ENCODE measurements at regions not wholly inside any gene's neighbourhood (a gene's known extent, or its start where the extent isn't known, plus 50 kb on each side); places are given as distances from the start of the nearest gene placed in this dataset.

DNA sequence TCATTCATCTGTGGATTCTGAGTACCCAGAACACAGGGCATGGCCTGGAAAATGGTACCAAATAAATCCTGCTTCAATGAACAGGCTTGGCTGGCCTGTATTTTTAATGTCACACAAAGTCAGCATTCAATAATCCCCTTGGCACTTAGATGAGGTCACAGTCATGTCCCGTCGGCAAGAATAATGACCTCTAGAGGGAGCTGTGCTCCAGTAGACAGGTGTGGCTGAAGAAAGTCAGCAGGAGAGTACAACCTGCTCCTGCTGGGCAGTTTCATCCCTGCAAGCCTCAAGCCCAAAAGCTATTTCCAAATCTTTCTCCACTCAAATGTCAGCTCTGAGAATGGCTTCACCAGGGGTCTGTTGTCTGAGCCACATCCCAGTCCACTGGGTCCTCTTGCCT is 404.0 kb upstream of the F9 start:
- peak; percentile 51 for DNase-seq (ENCODE audit: low read depth)
- Histone ChIP-seq H3K36me3 (ENCODE audit: control insufficient read depth, insufficient read depth, low read length) (no peaks in the 10 kb centered on the region), H3K4me3 (ENCODE audit: low read depth, low read length) (no peak overlapping the region), H3K27me3 (ENCODE audit: control insufficient read depth, insufficient read depth, low read length) (no peaks in the 10 kb centered on the region)
- TF ChIP-seq, protein P1, sequence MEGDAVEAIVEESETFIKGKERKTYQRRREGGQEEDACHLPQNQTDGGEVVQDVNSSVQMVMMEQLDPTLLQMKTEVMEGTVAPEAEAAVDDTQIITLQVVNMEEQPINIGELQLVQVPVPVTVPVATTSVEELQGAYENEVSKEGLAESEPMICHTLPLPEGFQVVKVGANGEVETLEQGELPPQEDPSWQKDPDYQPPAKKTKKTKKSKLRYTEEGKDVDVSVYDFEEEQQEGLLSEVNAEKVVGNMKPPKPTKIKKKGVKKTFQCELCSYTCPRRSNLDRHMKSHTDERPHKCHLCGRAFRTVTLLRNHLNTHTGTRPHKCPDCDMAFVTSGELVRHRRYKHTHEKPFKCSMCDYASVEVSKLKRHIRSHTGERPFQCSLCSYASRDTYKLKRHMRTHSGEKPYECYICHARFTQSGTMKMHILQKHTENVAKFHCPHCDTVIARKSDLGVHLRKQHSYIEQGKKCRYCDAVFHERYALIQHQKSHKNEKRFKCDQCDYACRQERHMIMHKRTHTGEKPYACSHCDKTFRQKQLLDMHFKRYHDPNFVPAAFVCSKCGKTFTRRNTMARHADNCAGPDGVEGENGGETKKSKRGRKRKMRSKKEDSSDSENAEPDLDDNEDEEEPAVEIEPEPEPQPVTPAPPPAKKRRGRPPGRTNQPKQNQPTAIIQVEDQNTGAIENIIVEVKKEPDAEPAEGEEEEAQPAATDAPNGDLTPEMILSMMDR (IDR thresholded peaks at IDR 0.05; ENCODE audit: insufficient read depth, low read length, severe bottlenecking): peak; percentile 68
- FAIRE-seq: no peak

DNA sequence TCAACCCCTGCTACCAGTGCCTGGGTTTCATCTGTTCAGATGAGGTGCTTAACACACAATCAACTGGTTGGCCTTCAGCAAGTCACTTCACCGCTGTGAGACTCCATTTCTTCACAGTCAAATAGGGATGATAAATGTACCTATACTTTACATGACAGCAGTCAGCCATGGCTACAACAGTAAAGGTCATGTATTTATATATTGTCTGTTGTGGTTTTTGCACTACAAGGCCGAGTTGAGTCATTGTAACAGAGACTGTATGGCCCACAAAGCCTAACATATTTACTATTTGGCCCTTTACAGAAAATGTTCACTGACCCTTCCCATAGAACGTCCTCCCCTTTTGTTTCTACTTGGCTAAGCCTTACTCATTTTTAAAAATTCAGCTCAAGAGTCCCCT is 404.6 kb upstream of the F9 start:
- Histone ChIP-seq H3K36me3 (ENCODE audit: control insufficient read depth, insufficient read depth, low read length) (no peaks in the 10 kb centered on the region), H3K27me3 (ENCODE audit: control insufficient read depth, insufficient read depth, low read length) (no peaks in the 10 kb centered on the region), H3K4me3 (ENCODE audit: low read depth, low read length) (no peak overlapping the region)
- FAIRE-seq (no peak), DNase-seq (ENCODE audit: low read depth) (no peak)
- TF ChIP-seq, protein P1 (IDR thresholded peaks at IDR 0.05; ENCODE audit: insufficient read depth, low read length, severe bottlenecking): no peak

DNA sequence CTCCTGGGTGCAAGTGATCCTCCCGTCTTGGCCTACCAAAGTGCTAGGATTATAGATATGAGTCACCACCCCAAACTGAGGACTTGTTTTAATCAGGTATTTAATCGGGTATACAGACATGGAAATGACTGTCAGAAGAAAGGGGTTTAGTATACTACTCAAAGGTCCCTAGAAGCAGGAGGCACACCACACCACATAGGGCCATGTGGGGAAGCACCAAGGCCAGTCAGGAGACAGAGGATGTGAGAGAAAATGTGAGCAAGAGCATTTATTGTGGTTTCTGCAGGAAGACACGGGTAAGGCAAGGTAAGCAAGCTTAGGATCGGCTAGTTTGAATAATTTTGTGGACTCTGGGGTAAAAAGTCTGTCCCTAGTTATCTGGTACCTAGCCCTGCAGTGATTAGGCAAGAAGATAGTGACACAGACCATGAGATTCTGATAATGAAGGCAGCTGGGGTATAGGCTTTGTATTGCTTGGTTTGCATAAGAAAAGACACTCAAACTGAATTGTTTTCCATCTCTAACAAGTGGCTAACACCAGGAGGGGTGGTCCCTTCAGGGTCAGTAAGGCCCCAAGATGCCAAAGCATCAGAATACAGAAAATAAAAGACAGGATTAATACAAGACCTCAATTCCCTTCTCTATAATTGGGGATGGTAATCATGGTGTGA is 408.8 kb upstream of the F9 start:
- TF ChIP-seq, protein P1 (IDR thresholded peaks at IDR 0.05; ENCODE audit: insufficient read depth, low read length, severe bottlenecking): no peak
- no peak for DNase-seq (ENCODE audit: low read depth)
- H3K27me3 ChIP-seq (ENCODE audit: control insufficient read depth, insufficient read depth, low read length): no peaks in the 10 kb centered on the region
- no peaks in the 10 kb centered on the region for H3K36me3 ChIP-seq (ENCODE audit: control insufficient read depth, insufficient read depth, low read length)
- FAIRE-seq: no peak
- no peak overlapping the region for H3K4me3 ChIP-seq (ENCODE audit: low read depth, low read length)

DNA sequence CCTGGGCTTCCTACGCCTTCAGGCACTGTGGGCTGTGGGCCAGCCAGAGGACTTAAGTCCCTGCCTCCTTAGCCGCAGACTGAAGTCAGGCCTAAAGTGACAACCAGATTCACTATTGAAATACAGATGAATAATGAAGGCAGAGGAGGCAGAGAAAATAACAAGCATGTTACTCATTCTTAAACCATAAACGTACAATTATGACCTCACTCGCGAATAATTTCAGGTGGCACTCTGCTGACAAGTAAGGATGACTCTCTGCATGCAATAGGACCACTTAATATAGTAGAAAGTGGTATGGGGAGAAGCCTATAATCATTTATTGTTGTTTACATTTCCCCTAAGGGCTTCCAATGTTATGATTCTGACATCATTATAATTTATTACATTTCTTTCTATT is 409.2 kb upstream of the FGF13 start:
- FAIRE-seq (no peak), DNase-seq (ENCODE audit: low read depth) (peak; percentile 40)
- no peaks in the 10 kb centered on the region for H3K36me3 ChIP-seq (ENCODE audit: control insufficient read depth, insufficient read depth, low read length)

DNA sequence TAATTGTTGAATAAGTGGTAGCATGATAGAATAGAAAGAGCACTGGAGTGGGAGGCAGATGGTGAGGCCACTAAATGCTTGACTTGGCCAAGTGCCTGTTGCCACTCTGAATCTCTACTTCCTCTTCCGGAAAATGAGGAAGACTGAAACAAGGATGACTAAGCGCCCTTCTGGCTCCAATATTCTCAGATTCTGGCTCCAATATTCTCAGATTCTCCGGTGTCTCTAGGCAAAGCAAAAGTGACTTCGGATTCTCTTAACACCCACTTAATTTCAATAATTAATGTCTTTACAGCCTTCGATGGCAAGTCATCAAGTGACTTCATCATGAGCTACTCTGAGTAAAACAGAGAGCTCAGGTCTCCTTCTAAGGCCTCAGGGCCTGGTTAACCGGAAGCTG is 402.2 kb upstream of the FGF13 start:
- no peak for FAIRE-seq

More for the DNA sequence above, 409.2 kb upstream of the FGF13 start:
- no peak overlapping the region for H3K4me3 ChIP-seq (ENCODE audit: low read depth, low read length)
- H3K27me3 ChIP-seq (ENCODE audit: control insufficient read depth, insufficient read depth, low read length): no peaks in the 10 kb centered on the region
- TF ChIP-seq, protein P1 (IDR thresholded peaks at IDR 0.05; ENCODE audit: insufficient read depth, low read length, severe bottlenecking): no peak

More for the DNA sequence above, 402.2 kb upstream of the FGF13 start:
- peak; percentile 17 for DNase-seq (ENCODE audit: low read depth)
- H3K27me3 ChIP-seq (ENCODE audit: control insufficient read depth, insufficient read depth, low read length): no peaks in the 10 kb centered on the region
- TF ChIP-seq, protein P1 (IDR thresholded peaks at IDR 0.05; ENCODE audit: insufficient read depth, low read length, severe bottlenecking): no peak
- H3K4me3 ChIP-seq (ENCODE audit: low read depth, low read length): no peak overlapping the region
- no peaks in the 10 kb centered on the region for H3K36me3 ChIP-seq (ENCODE audit: control insufficient read depth, insufficient read depth, low read length)

All from bronchial epithelial cell (primary cell).